HG02763 (cell line): ENCODE measurements at regions not wholly inside any gene's neighbourhood (a gene's known extent, or its start where the extent isn't known, plus 50 kb on each side); places are given as distances from the start of the nearest gene placed in this dataset.
"Not testable (repeated sequence)": the region's sequence is repeated elsewhere in the genome, so short reads cannot be mapped to it uniquely, and the experiment has no call there.

Source experiments
- ATAC-seq: cut with Tn5 transposase; IDR thresholded peaks from one replicate; pipeline ENCODE4 v1.9.1; 2021; ENCODE audit warnings: mild to moderate bottlenecking, moderate library complexity; ENCODE audit not compliant: unreplicated experiment

DNA sequence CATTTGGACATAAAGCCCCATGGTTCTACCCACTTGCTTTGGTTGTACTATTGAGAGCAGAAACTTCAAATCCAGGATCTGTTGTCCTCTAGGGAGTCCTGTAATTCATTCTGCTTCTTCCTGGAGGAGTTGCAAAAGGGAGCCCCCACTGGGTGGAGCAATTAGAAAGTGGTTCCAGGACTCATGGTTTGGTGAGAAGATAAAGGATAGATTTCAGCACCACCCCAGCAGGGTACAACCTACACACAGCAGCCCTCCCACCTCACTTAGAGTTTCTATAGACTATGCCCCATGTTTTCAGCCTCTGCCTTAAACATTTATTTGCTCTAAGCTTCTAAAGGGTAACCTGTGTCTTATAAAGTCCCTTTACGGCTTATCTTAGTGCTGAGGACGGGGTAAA is 112.6 kb upstream of the ARRDC3 start:
- ATAC-seq = no peak

- no peak for ATAC-seq
These were observed 111.4 kb upstream of the ARRDC3 start for GRCh38 chr5:91494447-91494996.

DNA sequence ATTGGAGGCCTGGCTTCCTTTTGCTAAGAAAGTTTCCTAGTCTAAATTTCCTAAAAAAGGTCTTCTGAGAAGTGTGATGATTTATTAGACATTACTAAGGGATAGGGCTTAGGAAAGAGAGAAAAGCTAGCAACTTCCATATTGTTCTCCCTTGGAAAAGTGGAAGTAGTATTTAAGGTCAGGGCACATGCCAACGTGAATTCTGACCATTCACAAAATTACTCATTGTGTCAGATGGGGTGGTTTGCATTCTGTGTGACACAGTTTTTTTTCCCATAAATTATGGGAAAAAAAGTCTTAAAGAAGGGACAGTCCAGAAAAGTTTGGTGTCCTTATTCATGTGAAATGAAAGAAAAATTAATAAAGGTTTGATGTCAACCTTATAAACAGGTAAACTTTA is 110.0 kb upstream of the ARRDC3 start:
- no peak for ATAC-seq

DNA sequence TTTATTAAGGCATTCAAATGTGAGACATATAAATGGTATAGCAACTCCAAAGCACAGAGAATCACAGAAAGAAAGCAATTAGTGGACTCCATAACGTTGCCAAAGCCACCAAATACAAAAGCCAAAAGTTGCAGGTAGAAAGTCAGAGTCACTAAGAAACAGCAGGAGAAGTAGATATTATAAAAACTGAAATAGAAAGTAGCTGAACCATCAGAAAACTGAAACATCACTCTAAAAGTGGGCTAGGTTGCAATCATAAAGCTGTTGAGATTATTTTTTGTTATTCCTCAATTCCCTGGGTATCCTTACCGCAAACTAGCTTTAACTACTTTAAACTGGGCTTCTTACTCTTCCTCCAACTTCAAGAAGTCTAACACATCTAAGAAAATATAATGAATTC is 108.1 kb upstream of the ARRDC3 start:
- ATAC-seq = no peak

GRCh38 chr5:91490316-91490715 is 107.2 kb upstream of the ARRDC3 start:
- no peak for ATAC-seq

DNA sequence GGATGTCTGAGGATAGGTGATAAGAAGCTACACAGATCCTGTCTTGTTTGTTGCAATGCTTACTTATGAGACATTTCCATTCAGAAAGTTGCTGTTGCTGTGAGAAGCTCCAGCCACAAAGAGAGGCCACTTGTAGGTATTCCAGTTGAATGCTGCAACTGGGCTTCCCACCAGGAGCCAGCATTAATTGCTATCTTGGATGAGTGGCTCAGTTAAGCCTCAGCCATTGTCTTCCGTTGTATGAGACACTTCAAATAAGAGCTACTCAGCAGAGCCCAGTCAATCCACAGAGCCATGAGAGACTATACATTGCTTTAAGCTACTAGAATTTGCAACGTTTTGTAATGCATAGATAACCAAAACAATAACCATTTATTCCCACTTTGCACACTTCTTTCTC is 104.3 kb upstream of the ARRDC3 start:
- no peak for ATAC-seq

DNA sequence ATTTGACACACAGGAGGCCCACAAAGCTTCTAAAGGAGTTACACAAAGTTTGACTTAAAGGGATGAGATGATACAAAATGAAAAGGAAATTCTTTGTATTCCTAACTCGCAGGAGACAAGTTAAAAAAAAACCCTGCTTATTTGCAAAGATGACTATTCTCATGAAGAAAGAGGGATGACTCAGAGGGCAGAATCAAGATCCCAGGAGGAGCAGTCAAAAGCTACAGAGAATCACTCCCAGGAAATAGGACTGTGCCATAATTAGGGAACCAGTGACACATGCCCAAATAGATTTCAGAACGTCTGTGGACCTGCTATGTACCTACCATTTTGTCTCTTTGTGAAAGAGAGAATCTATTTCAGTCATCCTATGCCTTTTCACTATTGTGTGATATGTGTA is 103.5 kb upstream of the ARRDC3 start:
- ATAC-seq = no peak

- ATAC-seq = no peak
These were observed 101.5 kb upstream of the ARRDC3 start for GRCh38 chr5:91484662-91485061.

GRCh38 chr5:91479376-91479775 is 96.3 kb upstream of the ARRDC3 start:
- not testable (repeated sequence) for ATAC-seq

GRCh38 chr5:91478096-91478495 is 95.0 kb upstream of the ARRDC3 start:
- ATAC-seq = no peak

DNA sequence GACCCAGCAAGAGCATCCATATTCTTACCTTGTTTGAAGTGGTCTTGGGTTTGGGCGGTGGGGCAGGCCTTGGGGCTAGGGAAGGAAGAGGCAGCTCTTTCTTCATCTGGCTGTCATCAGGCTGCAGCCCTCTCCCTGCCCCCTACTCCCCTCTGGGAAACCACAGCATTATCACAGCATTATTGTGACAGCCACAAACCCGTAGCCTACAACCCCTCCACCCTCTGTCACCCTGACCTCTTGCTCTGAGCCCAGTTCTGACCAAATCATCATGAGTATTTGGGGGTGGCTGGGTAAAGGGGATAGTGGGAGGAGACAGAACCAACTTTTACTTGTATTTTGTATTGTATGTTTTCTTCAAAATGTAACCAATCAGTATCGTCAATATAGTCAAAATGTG is 94.3 kb upstream of the ARRDC3 start:
- ATAC-seq = no peak

DNA sequence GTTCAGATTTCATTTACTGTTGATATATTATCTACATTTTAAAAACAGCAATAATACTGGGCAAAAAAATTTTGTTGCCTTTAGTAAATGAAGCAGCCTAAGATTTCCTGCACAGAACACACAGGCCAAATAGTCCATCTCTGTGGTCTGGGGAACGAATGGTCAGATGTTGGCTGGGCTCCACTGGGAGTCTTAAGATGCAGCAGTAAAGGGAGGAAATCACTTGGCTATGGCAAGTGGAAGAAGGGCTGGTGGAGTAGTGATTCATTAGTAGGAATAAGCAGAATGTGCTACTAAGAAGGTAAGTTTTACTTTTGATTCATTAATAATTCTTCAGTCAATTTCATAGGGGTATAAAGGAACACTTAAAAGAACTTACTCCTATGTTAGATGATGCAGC is 91.1 kb upstream of the ARRDC3 start:
- ATAC-seq = no peak

DNA sequence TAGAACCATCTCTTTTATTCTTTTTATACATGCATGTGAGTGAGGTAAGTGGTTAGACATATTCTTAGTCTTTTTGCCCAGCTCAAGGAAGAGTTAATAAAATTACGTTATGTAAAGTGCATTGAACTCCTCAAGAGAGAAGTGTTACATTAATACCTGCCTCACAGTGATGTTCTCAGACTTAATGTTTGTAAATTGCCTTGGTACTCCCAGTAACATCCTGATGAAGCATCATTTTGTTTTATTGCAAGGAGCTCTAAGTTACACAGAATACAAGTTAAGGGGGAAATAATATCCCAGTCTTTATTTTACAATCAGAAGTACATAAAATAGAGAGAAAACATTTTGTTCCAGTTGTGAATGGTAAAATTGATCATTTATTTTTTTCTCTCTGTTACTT is 89.5 kb upstream of the ARRDC3 start:
- no peak for ATAC-seq

DNA sequence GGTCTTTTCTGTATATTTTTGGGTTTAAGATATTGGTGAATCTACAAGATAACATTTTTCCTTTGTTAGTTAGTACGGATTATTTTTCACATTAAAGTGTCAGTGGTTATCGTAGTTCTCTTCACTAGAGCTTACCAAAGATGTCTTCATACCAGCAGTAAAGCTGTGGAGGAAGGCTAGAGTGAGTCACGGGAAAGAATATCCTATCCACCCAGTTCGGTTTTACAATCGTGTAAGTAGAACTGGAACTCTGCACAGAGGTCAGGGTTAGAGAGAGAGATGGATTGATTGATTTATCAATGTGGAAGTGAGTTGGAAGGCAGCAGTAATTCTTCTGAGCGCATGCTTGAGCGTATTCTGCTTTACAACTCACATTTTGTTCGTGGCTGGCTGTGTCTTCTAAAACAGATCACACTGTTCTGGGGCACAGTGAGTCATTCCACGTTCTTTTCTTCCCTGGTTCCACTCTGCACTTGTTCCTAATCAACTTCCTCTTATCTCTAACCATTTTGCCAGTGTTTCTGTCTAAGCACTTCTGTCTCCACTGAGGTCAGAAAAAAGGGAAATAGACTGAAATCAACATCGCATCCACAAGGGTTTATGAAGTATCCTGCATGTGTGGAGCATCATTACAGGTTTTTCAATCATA is 86.5 kb upstream of the ARRDC3 start:
- ATAC-seq = no peak

DNA sequence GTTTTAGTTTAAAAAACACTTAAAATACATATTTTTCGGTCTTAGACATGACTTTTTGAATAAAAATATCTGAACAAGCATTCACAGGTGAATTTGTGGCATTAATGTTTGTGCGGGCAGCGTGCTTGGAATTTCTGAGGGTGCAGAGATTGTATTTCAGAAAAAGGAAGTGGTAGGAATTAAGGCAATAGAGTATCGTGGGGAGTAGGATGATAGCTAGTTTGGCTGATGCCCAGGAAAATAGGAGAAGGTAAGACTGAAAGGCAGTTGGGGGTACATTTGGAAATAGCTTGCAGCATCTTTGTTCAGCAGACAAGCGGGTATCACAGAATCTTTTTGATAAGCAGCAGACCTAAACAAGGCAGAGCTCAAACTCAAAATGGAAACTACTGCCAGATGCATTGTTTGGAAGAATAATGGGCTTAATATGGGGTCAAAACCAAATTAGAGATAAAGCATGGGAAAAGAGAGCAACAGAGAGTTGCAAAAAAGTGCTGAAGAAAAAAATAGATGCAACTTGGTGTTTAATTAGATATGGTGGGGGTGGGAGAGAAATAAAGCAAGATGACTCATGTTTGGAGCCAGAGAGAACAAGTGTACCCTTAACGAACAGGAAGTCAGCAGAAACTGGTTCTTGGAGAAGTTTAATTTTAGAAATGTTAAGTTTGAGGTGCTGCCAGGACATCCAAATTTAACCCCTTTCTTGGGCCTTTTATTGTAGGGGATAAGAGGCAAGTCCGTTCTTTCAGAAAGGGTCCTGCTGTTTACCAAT is 85.7 kb upstream of the ARRDC3 start:
- ATAC-seq = no peak

GRCh38 chr5:91464886-91465646 is 81.9 kb upstream of the ARRDC3 start:
- no peak for ATAC-seq

GRCh38 chr5:91457681-91458058 is 74.6 kb upstream of the ARRDC3 start:
- ATAC-seq = no peak

DNA sequence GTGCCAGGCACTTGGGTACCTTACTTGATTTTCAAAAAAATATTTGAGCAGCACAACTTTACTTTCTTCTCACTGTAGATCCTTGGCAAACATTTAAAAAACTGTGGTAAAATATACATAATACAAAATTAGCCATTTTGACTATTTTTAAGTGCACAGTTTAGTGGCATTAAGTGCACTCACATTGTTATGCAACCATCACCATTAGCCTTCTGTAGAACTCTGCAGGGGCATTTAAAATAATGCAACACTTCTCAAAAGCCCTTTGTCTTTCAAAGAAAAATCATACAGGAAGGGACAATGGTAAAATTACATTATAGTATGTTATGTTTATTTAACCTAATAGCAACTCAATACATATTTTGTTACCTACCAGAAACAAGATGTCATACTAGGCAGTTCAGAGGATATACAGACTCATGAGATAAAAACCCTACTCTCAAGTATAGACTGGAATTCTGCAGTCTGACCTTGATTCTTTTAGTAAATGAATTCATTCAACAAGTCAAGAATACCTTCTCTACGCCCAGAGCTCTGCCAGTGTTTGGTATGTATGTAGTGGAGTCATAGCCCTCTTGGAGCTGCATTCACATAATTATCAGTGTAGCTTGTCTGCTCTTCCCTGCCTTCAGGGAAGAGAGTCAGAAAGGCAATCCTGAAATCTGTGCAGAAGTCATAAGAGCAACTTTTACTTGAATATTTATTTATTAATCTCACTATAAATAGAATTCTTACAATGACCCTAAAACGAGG is 74.0 kb upstream of the ARRDC3 start:
- ATAC-seq = no peak

DNA sequence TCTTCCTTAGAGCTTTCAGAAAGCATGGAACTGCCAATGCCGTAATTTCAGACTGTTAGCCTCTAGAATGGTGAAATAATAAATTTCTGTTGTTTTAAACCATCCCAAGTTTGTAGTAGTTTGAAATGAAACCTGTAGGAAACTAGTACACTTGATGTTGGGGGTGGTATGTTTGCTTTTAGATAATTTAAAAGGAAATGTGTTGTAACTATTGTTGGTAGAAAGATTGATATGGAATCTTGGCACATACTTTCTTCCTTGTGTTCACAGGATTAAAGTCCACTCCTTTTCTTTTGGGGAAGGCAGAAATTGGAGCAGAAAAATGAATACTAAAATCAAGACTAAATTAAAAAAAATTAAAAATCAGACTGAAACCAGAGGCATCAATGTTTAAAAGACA is 66.0 kb upstream of the ARRDC3 start:
- ATAC-seq = no peak

GRCh38 chr5:91448079-91448478 is 65.0 kb upstream of the ARRDC3 start:
- ATAC-seq = not testable (repeated sequence)

GRCh38 chr5:91446880-91447279 is 63.8 kb upstream of the ARRDC3 start:
- ATAC-seq = not testable (repeated sequence)
